ENCODE measurements at regions not wholly inside any gene's neighbourhood (a gene's known extent, or its start where the extent isn't known, plus 50 kb on each side); places are given as distances from the start of the nearest gene placed in this dataset.
A peak's percentile ranks its signal among the peaks of the same experiment; 100 is the strongest.

GRCh38 chr6:14276071-14276470, 158.5 kb downstream of the CD83 start:
- no peak overlapping the region for H3K9ac ChIP-seq (ENCODE audit: insufficient read depth in 1 of 2, low read length in 2 of 2)
- DNase-seq (peak in 1 of 3 donors; percentile 32), ATAC-seq (ENCODE audit: insufficient read depth, low FRiP score) (no peak)
- no peaks in the 10 kb centered on the region for H3K27me3 ChIP-seq (ENCODE audit: control insufficient read depth in 3 of 3, insufficient read depth in 3 of 3, low read length in 2 of 3)
- H3K9me3 ChIP-seq (ENCODE audit: control insufficient read depth in 4 of 4, insufficient read depth in 3 of 4, low read length in 3 of 4): peaks cover 0 to 6% (median 2%) of the 10 kb centered on the region in 4 donors
- no peak overlapping the region for H3K4me3 ChIP-seq
- TF ChIP-seq, protein P1, sequence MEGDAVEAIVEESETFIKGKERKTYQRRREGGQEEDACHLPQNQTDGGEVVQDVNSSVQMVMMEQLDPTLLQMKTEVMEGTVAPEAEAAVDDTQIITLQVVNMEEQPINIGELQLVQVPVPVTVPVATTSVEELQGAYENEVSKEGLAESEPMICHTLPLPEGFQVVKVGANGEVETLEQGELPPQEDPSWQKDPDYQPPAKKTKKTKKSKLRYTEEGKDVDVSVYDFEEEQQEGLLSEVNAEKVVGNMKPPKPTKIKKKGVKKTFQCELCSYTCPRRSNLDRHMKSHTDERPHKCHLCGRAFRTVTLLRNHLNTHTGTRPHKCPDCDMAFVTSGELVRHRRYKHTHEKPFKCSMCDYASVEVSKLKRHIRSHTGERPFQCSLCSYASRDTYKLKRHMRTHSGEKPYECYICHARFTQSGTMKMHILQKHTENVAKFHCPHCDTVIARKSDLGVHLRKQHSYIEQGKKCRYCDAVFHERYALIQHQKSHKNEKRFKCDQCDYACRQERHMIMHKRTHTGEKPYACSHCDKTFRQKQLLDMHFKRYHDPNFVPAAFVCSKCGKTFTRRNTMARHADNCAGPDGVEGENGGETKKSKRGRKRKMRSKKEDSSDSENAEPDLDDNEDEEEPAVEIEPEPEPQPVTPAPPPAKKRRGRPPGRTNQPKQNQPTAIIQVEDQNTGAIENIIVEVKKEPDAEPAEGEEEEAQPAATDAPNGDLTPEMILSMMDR (IDR thresholded peaks at IDR 0.05; ENCODE audit: control extremely low read depth, extremely low read depth): no peak
- H3K36me3 ChIP-seq (ENCODE audit: control insufficient read depth in 4 of 4, insufficient read depth in 4 of 4, low read length in 4 of 4): no peaks in the 10 kb centered on the region
- H3K4me1 ChIP-seq (ENCODE audit: control insufficient read depth in 5 of 5, insufficient read depth in 5 of 5, low read length in 5 of 5): peaks cover 0 to 20% (median 16%) of the 10 kb centered on the region in 5 donors
- no peak overlapping the region for H3K27ac ChIP-seq (ENCODE audit: low read depth in 1 of 2, low read length in 1 of 2)
- 41 to 45% methylated on average over 4 of the region's 4 CpGs for WGBS, 2 donors

- WGBS, 2 donors: 26 to 30% methylated on average over 4 of the region's 4 CpGs
- H3K4me1 ChIP-seq (ENCODE audit: control insufficient read depth in 5 of 5, insufficient read depth in 5 of 5, low read length in 5 of 5): peaks cover 0 to 20% (median 15%) of the 10 kb centered on the region in 5 donors
- H3K36me3 ChIP-seq (ENCODE audit: control insufficient read depth in 4 of 4, insufficient read depth in 4 of 4, low read length in 4 of 4): no peaks in the 10 kb centered on the region
- no peaks in the 10 kb centered on the region for H3K27me3 ChIP-seq (ENCODE audit: control insufficient read depth in 3 of 3, insufficient read depth in 3 of 3, low read length in 2 of 3)
- H3K9ac ChIP-seq (ENCODE audit: insufficient read depth in 1 of 2, low read length in 2 of 2): no peak overlapping the region
- no peak for ATAC-seq (ENCODE audit: insufficient read depth, low FRiP score)
- peaks cover 0 to 6% (median 2%) of the 10 kb centered on the region in 4 donors for H3K9me3 ChIP-seq (ENCODE audit: control insufficient read depth in 4 of 4, insufficient read depth in 3 of 4, low read length in 3 of 4)
- TF ChIP-seq, protein P1 (IDR thresholded peaks at IDR 0.05; ENCODE audit: control extremely low read depth, extremely low read depth): no peak
- H3K4me3 ChIP-seq: no peak overlapping the region
- H3K27ac ChIP-seq (ENCODE audit: low read depth in 1 of 2, low read length in 1 of 2): peak overlapping the region in 1 of 2 donors; percentile 50
- DNase-seq: peak in 2 of 3 donors; percentile 15 to 38
Measured at GRCh38 chr6:14276667-14277404, 159.3 kb downstream of the CD83 start.

GRCh38 chr6:14277405-14277930, 159.9 kb downstream of the CD83 start:
- peaks cover 0 to 5% (median 2%) of the 10 kb centered on the region in 4 donors for H3K9me3 ChIP-seq (ENCODE audit: control insufficient read depth in 4 of 4, insufficient read depth in 3 of 4, low read length in 3 of 4)
- H3K27me3 ChIP-seq (ENCODE audit: control insufficient read depth in 3 of 3, insufficient read depth in 3 of 3, low read length in 2 of 3): no peaks in the 10 kb centered on the region
- 94 to 97% methylated on average over 2 of the region's 2 CpGs for WGBS, 2 donors
- H3K36me3 ChIP-seq (ENCODE audit: control insufficient read depth in 4 of 4, insufficient read depth in 4 of 4, low read length in 4 of 4): no peaks in the 10 kb centered on the region
- TF ChIP-seq, protein P1 (IDR thresholded peaks at IDR 0.05; ENCODE audit: control extremely low read depth, extremely low read depth): no peak
- ATAC-seq (ENCODE audit: insufficient read depth, low FRiP score): no peak
- H3K4me1 ChIP-seq (ENCODE audit: control insufficient read depth in 5 of 5, insufficient read depth in 5 of 5, low read length in 5 of 5): peaks cover 0 to 20% (median 15%) of the 10 kb centered on the region in 5 donors
- no peak overlapping the region for H3K4me3 ChIP-seq
- H3K9ac ChIP-seq (ENCODE audit: insufficient read depth in 1 of 2, low read length in 2 of 2): no peak overlapping the region
- H3K27ac ChIP-seq (ENCODE audit: low read depth in 1 of 2, low read length in 1 of 2): no peak overlapping the region
- DNase-seq: no peak
